ENCODE measurements at regions not wholly inside any gene's neighbourhood (a gene's known extent, or its start where the extent isn't known, plus 50 kb on each side); places are given as distances from the start of the nearest gene placed in this dataset.
A peak's percentile ranks its signal among the peaks of the same experiment; 100 is the strongest.

GRCh38 chr1:17982197-17982596 lies 125.4 kb upstream of the IGSF21 start:
- DNase-seq, result no peak

GRCh38 chr1:17984583-17984982 lies 123.0 kb upstream of the IGSF21 start:
- peak; percentile 17 for DNase-seq

GRCh38 chr1:17986156-17986555 lies 121.4 kb upstream of the IGSF21 start:
- no peak for DNase-seq

- DNase-seq, result no peak
These were observed 117.2 kb upstream of the IGSF21 start for GRCh38 chr1:17990401-17990800.

GRCh38 chr1:17991996-17992395 lies 115.6 kb upstream of the IGSF21 start:
- DNase-seq, result no peak

GRCh38 chr1:17992800-17993199 lies 114.8 kb upstream of the IGSF21 start:
- DNase-seq, result no peak

- DNase-seq, result no peak
These were observed 113.6 kb upstream of the IGSF21 start for GRCh38 chr1:17994046-17994445.

GRCh38 chr1:17995480-17995879 lies 112.1 kb upstream of the IGSF21 start:
- no peak for DNase-seq

GRCh38 chr1:17998889-17999288 lies 108.7 kb upstream of the IGSF21 start:
- DNase-seq, result no peak

GRCh38 chr1:17999884-18000283 lies 107.7 kb upstream of the IGSF21 start:
- no peak for DNase-seq

GRCh38 chr1:18001725-18002124 lies 105.9 kb upstream of the IGSF21 start:
- DNase-seq, result no peak

GRCh38 chr1:18004278-18004677 lies 103.3 kb upstream of the IGSF21 start:
- DNase-seq, result no peak

- DNase-seq, result no peak
These were observed 102.4 kb upstream of the IGSF21 start for GRCh38 chr1:18005238-18005637.

GRCh38 chr1:18007391-18008041 lies 100.1 kb upstream of the IGSF21 start:
- no peak for DNase-seq

- no peak for DNase-seq
These were observed 99.5 kb upstream of the IGSF21 start for GRCh38 chr1:18008081-18008480.

- no peak for DNase-seq
These were observed 98.5 kb upstream of the IGSF21 start for GRCh38 chr1:18009055-18009454.

- DNase-seq, result no peak
These were observed 98.1 kb upstream of the IGSF21 start for GRCh38 chr1:18009478-18009961.

GRCh38 chr1:18010408-18010807 lies 97.2 kb upstream of the IGSF21 start:
- DNase-seq, result no peak

GRCh38 chr1:18010945-18011344 lies 96.7 kb upstream of the IGSF21 start:
- no peak for DNase-seq

- no peak for DNase-seq
These were observed 95.9 kb upstream of the IGSF21 start for GRCh38 chr1:18011703-18012102.

GRCh38 chr1:18012686-18013085 lies 94.9 kb upstream of the IGSF21 start:
- no peak for DNase-seq

- DNase-seq, result no peak
These were observed 94.4 kb upstream of the IGSF21 start for GRCh38 chr1:18013216-18013615.

- DNase-seq, result no peak
These were observed 91.9 kb upstream of the IGSF21 start for GRCh38 chr1:18015719-18016118.

- DNase-seq, result no peak
These were observed 89.2 kb upstream of the IGSF21 start for GRCh38 chr1:18018366-18018765.

Measured in EL (cell line).